ENCODE measurements at regions not wholly inside any gene's neighbourhood (a gene's known extent, or its start where the extent isn't known, plus 50 kb on each side); places are given as distances from the start of the nearest gene placed in this dataset.

DNA sequence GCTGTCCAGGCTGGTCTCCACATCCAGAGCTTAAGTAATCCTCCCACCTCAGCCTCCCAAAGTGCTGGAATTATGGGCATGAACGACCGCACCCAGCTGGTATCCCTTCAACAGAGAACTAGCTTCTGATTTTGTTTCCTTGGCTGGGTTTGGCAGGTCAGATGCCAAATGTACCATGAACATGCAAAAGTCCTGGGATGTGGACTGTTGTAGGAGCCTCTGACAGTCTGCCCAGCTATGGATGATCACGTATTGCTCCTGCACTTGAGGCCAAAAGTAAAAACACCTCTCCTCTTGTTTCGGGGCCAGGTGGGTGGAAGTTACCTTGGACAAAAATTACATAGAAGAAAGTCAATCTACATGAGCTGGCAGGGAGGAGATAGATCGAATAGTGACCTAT lies 699.5 kb downstream of the TYW1 start:
- peaks cover 80% of the 10 kb centered on the region for H3K27me3 ChIP-seq (ENCODE audit: low read depth)
- H3K4me3 ChIP-seq = no peak overlapping the region
- no peak overlapping the region for H3K27ac ChIP-seq (replicated peaks)
- peaks cover 12% of the 10 kb centered on the region for H3K9me3 ChIP-seq (replicated peaks)
- intact Hi-C loops (cut with micrococcal nuclease) = no loop called here
- H3K36me3 ChIP-seq = no peaks in the 10 kb centered on the region
- TF ChIP-seq, protein P1, sequence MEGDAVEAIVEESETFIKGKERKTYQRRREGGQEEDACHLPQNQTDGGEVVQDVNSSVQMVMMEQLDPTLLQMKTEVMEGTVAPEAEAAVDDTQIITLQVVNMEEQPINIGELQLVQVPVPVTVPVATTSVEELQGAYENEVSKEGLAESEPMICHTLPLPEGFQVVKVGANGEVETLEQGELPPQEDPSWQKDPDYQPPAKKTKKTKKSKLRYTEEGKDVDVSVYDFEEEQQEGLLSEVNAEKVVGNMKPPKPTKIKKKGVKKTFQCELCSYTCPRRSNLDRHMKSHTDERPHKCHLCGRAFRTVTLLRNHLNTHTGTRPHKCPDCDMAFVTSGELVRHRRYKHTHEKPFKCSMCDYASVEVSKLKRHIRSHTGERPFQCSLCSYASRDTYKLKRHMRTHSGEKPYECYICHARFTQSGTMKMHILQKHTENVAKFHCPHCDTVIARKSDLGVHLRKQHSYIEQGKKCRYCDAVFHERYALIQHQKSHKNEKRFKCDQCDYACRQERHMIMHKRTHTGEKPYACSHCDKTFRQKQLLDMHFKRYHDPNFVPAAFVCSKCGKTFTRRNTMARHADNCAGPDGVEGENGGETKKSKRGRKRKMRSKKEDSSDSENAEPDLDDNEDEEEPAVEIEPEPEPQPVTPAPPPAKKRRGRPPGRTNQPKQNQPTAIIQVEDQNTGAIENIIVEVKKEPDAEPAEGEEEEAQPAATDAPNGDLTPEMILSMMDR (IDR thresholded peaks at IDR 0.05; ENCODE audit: borderline replicate concordance) = no peak
- DNase-seq = no peak
- no peaks in the 10 kb centered on the region for H3K4me1 ChIP-seq

DNA sequence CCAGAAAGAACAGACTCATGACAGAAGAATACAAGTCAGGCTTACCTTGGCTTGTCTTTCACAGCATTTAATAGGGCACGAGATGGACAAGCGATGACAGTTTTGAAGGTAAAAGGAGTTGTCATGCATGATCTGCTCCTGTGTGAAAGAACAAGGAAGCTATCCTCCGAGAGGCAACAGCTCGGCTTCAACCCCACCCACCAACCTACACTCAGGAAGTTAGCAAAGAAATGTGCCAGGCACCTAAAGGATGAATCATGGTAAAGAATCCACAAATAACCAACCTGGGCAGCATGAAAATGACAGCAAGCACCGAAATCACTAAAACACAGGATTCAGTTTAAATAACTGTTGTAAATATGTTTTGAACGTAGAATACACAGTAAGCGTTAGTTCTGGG lies 700.2 kb downstream of the TYW1 start:
- no peak overlapping the region for H3K4me3 ChIP-seq
- H3K36me3 ChIP-seq = no peaks in the 10 kb centered on the region
- H3K27ac ChIP-seq (replicated peaks) = no peak overlapping the region
- intact Hi-C loops (cut with micrococcal nuclease) = no loop called here
- TF ChIP-seq, protein P1 (IDR thresholded peaks at IDR 0.05; ENCODE audit: borderline replicate concordance) = no peak
- peaks cover 73% of the 10 kb centered on the region for H3K27me3 ChIP-seq (ENCODE audit: low read depth)
- no peaks in the 10 kb centered on the region for H3K4me1 ChIP-seq
- peaks cover 18% of the 10 kb centered on the region for H3K9me3 ChIP-seq (replicated peaks)
- no peak for DNase-seq

DNA sequence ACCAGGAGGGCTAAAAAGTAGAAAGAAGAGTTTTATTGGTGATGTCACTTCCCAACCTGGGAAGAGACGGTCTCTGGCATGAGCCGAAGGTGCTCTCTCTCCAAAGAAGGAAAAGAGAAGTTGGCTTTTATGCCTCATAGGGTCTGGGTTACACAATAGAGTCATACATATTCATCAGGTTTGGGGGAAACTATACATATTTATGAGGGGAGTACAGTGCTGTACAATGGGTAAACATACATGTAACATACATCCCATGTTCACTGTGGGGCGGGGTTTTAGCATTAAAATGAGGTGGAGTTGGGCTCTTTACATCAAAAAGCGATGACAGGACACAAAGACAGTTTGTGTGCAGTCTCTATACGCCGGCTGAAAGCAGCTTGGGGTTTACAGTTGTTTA lies 701.7 kb downstream of the TYW1 start:
- TF ChIP-seq, protein P1 (IDR thresholded peaks at IDR 0.05; ENCODE audit: borderline replicate concordance) = no peak
- no peak overlapping the region for H3K4me3 ChIP-seq
- H3K36me3 ChIP-seq = no peaks in the 10 kb centered on the region
- H3K27ac ChIP-seq (replicated peaks) = no peak overlapping the region
- intact Hi-C loops (cut with micrococcal nuclease) = no loop called here
- peaks cover 28% of the 10 kb centered on the region for H3K9me3 ChIP-seq (replicated peaks)
- no peaks in the 10 kb centered on the region for H3K4me1 ChIP-seq
- no peak for DNase-seq
- peaks cover 65% of the 10 kb centered on the region for H3K27me3 ChIP-seq (ENCODE audit: low read depth)

DNA sequence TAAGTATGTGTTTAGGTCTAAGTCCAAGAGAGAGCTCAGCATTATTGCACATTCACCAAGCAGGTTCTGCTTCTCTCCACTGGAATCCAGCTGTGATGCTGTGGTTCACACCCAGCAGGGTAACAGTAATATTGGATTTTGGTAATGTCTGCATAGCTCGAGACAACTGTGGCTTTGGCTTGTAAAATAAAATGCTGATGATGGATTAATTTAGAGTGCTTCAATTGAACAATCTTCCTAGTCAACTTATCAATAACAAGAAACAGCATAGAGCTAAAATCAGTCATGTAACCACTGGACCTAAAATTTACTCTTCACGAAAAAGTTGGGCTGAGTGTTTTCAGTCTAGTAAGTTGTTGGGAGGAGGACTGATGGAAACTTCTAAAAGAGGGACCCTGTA lies 709.2 kb downstream of the TYW1 start:
- Histone ChIP-seq H3K27me3 (ENCODE audit: low read depth) (peaks cover 15% of the 10 kb centered on the region), H3K36me3 (no peaks in the 10 kb centered on the region), H3K27ac (replicated peaks) (no peak overlapping the region), H3K9me3 (replicated peaks) (peaks cover 36% of the 10 kb centered on the region), H3K4me3 (no peak overlapping the region), H3K4me1 (no peaks in the 10 kb centered on the region)
- no peak for DNase-seq
- intact Hi-C loops (cut with micrococcal nuclease) = no loop called here
- TF ChIP-seq, protein P1 (IDR thresholded peaks at IDR 0.05; ENCODE audit: borderline replicate concordance) = no peak

DNA sequence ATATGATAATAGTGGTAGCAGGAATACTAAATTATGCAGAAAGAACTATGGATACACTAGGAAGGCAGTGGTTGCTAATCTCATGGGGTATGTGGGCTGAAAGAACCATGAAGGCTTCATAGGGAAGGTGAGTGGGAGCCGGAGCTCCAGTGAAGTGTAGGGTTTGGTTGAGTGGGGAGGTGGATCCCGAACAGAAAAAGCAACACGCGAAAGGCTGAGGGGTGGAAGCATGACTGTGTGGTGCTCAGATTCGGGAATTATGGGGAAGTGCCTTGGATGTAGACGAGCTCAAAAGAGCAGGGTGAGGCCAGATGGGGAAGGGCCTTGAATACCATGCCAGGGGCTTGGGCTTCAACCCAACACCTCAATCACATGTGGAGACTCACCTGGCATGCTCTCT lies 715.1 kb downstream of the TYW1 start:
- Histone ChIP-seq H3K36me3 (no peaks in the 10 kb centered on the region), H3K27me3 (ENCODE audit: low read depth) (peaks cover 47% of the 10 kb centered on the region), H3K4me3 (no peak overlapping the region), H3K9me3 (replicated peaks) (peaks cover 16% of the 10 kb centered on the region), H3K27ac (replicated peaks) (no peak overlapping the region), H3K4me1 (no peaks in the 10 kb centered on the region)
- DNase-seq = no peak
- intact Hi-C loops (cut with micrococcal nuclease) = no loop called here
- TF ChIP-seq, protein P1 (IDR thresholded peaks at IDR 0.05; ENCODE audit: borderline replicate concordance) = no peak
